H1 (cell line): ENCODE measurements at regions not wholly inside any gene's neighbourhood (a gene's known extent, or its start where the extent isn't known, plus 50 kb on each side); places are given as distances from the start of the nearest gene placed in this dataset.

Experiments used
- ASH2L ChIP-seq: fragments of 200-600, 300-600 bp; sonication (generic); IDR thresholded peaks from one replicate; pipeline ENCODE4 v1.7.1; 2017; ENCODE audit warnings: low read length
- CEBPB ChIP-seq: IDR thresholded peaks from 2 replicates; pipeline ENCODE4 v1.6.1; 2012; ENCODE audit warnings: low read depth, low read length
- EP300 ChIP-seq, 2 experiments: IDR thresholded peaks; 1 replicate in 1 of 2; 2 replicates in 1 of 2; pipeline ENCODE4 v1.6.1; 2011 to 2012; ENCODE audit warnings: low read depth in 2 of 2, low read length in 2 of 2, mild to moderate bottlenecking in 2 of 2, borderline replicate concordance in 1 of 2, inconsistent platforms in 1 of 2, moderate library complexity in 1 of 2
- JUND ChIP-seq: IDR thresholded peaks from 2 replicates; pipeline ENCODE4 v1.6.1; 2011; ENCODE audit warnings: mild to moderate bottlenecking, improper control_type of control experiment, low read length
- POLR2A ChIP-seq, 2 experiments: IDR thresholded peaks; 1 replicate in 1 of 2; 2 replicates in 1 of 2; pipeline ENCODE4 v1.6.1; 2011; ENCODE audit warnings: low read depth in 2 of 2, low read length in 2 of 2, mild to moderate bottlenecking in 2 of 2; ENCODE audit errors: control extremely low read depth in 1 of 2
- TAF1 ChIP-seq: IDR thresholded peaks from 2 replicates; pipeline ENCODE4 v1.6.1; 2011; ENCODE audit warnings: mild to moderate bottlenecking, low read depth, low read length
- TF ChIP-seq, protein P1 (sequence below), 3 experiments: IDR thresholded peaks; 1 replicate in 2 of 3; 2 replicates in 1 of 3; pipeline versions ENCODE4 v1.5.1 to v1.6.1; 2011; ENCODE audit warnings: low read length in 3 of 3, mild to moderate bottlenecking in 3 of 3, inconsistent platforms in 2 of 3, low read depth in 1 of 3, moderate library complexity in 1 of 3; ENCODE audit not compliant: insufficient read depth in 1 of 3; ENCODE audit errors: control extremely low read depth in 1 of 3
- TF ChIP-seq, protein P2 (sequence below): IDR thresholded peaks from 2 replicates; pipeline ENCODE4 v1.6.1; 2011; ENCODE audit warnings: low read length, improper control_type of control experiment

DNA sequence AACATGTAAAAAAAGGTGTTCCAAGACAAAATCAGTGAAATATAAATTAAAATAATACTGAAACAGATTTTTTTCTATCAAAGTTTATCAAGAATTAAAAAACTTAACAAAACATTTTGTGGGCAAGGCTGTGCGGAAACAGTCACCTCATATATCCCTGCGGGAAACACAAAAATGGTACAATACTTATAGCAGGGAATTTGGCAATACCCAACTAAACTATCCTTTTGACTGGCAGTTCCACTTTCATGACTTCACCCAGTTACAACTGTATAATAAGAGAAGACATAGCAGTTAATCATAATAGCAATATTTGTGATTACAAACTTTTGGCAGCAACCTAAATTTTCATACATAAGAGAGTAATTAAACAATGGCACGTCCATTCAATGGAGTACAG is 121.5 kb upstream of the EGLN3 start:
- TF ChIP-seq, protein P1, sequence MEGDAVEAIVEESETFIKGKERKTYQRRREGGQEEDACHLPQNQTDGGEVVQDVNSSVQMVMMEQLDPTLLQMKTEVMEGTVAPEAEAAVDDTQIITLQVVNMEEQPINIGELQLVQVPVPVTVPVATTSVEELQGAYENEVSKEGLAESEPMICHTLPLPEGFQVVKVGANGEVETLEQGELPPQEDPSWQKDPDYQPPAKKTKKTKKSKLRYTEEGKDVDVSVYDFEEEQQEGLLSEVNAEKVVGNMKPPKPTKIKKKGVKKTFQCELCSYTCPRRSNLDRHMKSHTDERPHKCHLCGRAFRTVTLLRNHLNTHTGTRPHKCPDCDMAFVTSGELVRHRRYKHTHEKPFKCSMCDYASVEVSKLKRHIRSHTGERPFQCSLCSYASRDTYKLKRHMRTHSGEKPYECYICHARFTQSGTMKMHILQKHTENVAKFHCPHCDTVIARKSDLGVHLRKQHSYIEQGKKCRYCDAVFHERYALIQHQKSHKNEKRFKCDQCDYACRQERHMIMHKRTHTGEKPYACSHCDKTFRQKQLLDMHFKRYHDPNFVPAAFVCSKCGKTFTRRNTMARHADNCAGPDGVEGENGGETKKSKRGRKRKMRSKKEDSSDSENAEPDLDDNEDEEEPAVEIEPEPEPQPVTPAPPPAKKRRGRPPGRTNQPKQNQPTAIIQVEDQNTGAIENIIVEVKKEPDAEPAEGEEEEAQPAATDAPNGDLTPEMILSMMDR (IDR thresholded peaks at IDR 0.05; ENCODE audit: control extremely low read depth in 1 of 3, insufficient read depth in 1 of 3, low read depth in 1 of 3, low read length in 3 of 3) = no peak
- no peak for TF ChIP-seq ASH2L
- TF ChIP-seq CEBPB = no peak
- no peak for TF ChIP-seq TAF1
- TF ChIP-seq, protein P2, sequence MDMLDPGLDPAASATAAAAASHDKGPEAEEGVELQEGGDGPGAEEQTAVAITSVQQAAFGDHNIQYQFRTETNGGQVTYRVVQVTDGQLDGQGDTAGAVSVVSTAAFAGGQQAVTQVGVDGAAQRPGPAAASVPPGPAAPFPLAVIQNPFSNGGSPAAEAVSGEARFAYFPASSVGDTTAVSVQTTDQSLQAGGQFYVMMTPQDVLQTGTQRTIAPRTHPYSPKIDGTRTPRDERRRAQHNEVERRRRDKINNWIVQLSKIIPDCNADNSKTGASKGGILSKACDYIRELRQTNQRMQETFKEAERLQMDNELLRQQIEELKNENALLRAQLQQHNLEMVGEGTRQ = no peak
- TF ChIP-seq EP300 (IDR thresholded peaks at IDR 0.05; ENCODE audit: borderline replicate concordance in 1 of 2, low read depth in 2 of 2, low read length in 2 of 2) = no peak
- TF ChIP-seq JUND = no peak
- TF ChIP-seq POLR2A (IDR thresholded peaks at IDR 0.05; ENCODE audit: control extremely low read depth in 1 of 2, low read depth in 2 of 2, low read length in 2 of 2) = no peak
